Right lobe of liver (tissue), 4 donors: ENCODE measurements at regions not wholly inside any gene's neighbourhood (a gene's known extent, or its start where the extent isn't known, plus 50 kb on each side); places are given as distances from the start of the nearest gene placed in this dataset.
"Not testable (repeated sequence)": the region's sequence is repeated elsewhere in the genome, so short reads cannot be mapped to it uniquely, and the experiment has no call there.

ENCODE experiments used
- POLR2A ChIP-seq: fragments of 450-650 bp; IDR thresholded peaks from one replicate; pipeline ENCODE4 v1.6.1; 2017; ENCODE audit warnings: antibody characterized with exemption, mild to moderate bottlenecking
- TF ChIP-seq, protein P1 (sequence below), 4 donors: fragments of 200-600 bp in 3 of 4; fragments of 450-650 bp in 1 of 4; IDR thresholded peaks; one replicate each; pipeline versions ENCODE4 v1.5.1 to v1.8.0; 2016 to 2022; ENCODE audit warnings: antibody characterized with exemption in 4 of 4, mild to moderate bottlenecking in 2 of 4
- donor health status: DM: no; HTN: no; CAD: no.
- donor health status: DM: no; HTN: no; CAD: no.
- donor health status: DM: no; HTN: yes; CAD: no.

DNA sequence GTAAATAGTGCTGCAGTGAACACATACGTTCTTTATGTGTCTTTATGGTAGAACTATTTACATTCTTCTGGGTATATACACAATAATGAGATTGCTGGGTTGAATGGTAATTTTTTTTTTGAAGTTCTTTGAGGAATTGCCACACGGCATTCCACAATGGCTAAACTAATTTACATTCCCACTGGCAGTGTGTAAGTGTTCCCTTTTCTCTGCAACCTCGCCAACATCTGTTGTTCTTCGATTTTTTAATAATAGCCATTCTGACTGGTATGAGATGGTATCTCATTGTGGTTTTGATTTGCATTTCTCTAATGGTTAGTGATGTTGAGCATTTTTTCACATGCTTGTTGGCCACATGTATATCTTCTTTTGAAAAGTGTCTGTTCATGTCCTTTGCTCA, 609.5 kb downstream of the DNAH5 start:
- TF ChIP-seq, protein P1, sequence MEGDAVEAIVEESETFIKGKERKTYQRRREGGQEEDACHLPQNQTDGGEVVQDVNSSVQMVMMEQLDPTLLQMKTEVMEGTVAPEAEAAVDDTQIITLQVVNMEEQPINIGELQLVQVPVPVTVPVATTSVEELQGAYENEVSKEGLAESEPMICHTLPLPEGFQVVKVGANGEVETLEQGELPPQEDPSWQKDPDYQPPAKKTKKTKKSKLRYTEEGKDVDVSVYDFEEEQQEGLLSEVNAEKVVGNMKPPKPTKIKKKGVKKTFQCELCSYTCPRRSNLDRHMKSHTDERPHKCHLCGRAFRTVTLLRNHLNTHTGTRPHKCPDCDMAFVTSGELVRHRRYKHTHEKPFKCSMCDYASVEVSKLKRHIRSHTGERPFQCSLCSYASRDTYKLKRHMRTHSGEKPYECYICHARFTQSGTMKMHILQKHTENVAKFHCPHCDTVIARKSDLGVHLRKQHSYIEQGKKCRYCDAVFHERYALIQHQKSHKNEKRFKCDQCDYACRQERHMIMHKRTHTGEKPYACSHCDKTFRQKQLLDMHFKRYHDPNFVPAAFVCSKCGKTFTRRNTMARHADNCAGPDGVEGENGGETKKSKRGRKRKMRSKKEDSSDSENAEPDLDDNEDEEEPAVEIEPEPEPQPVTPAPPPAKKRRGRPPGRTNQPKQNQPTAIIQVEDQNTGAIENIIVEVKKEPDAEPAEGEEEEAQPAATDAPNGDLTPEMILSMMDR (IDR thresholded peaks at IDR 0.05): not testable (repeated sequence)
- not testable (repeated sequence) for TF ChIP-seq POLR2A
